Retinal pigment epithelial cell (primary cell): ENCODE measurements at regions not wholly inside any gene's neighbourhood (a gene's known extent, or its start where the extent isn't known, plus 50 kb on each side); places are given as distances from the start of the nearest gene placed in this dataset.

Source experiments
- DNase-seq: peaks from one replicate; pipeline ENCODE4 v3.0.0-alpha.2; 2010; ENCODE audit warnings: low read depth
- H3K4me3 ChIP-seq: 2 replicates; pipeline ENCODE4 v1.5.1; 2011; ENCODE audit warnings: mild to moderate bottlenecking, low read length, control low read depth, moderate library complexity
- CTCF ChIP-seq: conservative IDR thresholded peaks from 2 replicates; pipeline ENCODE4 v1.5.1; 2011; ENCODE audit warnings: low read depth, low read length, control low read depth, inconsistent platforms

GRCh38 chr7:21044384-21044783 is 257.7 kb upstream of the SP8 start:
- no peak overlapping the region for H3K4me3 ChIP-seq
- TF ChIP-seq CTCF, result no peak
- no peak for DNase-seq

GRCh38 chr7:21044913-21045568 is 258.4 kb upstream of the SP8 start:
- no peak for DNase-seq
- TF ChIP-seq CTCF, result no peak
- no peak overlapping the region for H3K4me3 ChIP-seq

- no peak for TF ChIP-seq CTCF
- no peak for DNase-seq
- H3K4me3 ChIP-seq, result no peak overlapping the region
Observed at GRCh38 chr7:21051865-21052264, 265.2 kb upstream of the SP8 start.

DNA sequence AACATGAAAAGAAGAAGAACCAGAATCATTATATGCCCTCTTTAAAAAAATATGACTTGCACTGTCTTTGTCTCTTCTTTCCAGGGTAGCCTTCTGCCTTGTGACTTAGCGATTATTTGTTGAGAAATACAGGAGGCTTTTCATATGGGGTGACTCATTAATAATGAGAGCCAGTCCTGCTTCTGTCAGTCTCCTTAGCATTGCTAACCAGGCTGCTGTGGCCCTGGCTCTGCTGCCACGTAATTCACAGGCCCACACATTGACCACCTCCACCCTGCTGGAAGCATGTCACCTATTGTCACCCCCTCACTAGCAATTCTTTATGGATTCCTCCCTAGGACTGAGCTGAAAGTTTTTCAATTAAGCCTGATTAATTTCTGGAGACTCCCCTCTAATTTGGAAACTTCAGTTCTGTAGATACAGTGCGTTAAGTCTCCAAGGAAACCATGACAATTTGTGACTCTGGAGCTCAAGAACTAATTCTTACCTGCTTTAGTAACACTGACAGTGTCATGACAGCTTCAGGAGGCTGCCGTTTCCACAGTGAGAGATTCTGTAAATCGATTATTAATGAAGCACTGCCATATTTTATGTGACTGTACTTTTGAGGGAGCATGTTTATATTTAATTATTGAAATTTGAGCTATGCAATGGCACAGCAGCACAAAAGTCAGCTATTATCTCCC is 267.9 kb upstream of the SP8 start:
- no peak for DNase-seq
- no peak for TF ChIP-seq CTCF
- no peak overlapping the region for H3K4me3 ChIP-seq

- H3K4me3 ChIP-seq, result no peak overlapping the region
- DNase-seq, result no peak
- TF ChIP-seq CTCF, result no peak
Observed at GRCh38 chr7:21059069-21059468, 272.4 kb upstream of the SP8 start.

- H3K4me3 ChIP-seq, result no peak overlapping the region
- TF ChIP-seq CTCF, result no peak
- no peak for DNase-seq
Observed at GRCh38 chr7:21063106-21063505, 276.4 kb upstream of the SP8 start.
